Activated gamma-delta T cell treated with Interleukin-2 at 50 U/mL for 16 hours (primary cell): ENCODE measurements at regions not wholly inside any gene's neighbourhood (a gene's known extent, or its start where the extent isn't known, plus 50 kb on each side); places are given as distances from the start of the nearest gene placed in this dataset.
"Not testable (repeated sequence)": the region's sequence is repeated elsewhere in the genome, so short reads cannot be mapped to it uniquely, and the experiment has no call there.

Source experiments
- DNase-seq: peaks from one replicate; pipeline ENCODE4 v3.0.0-alpha.2; 2020

GRCh38 chr5:100364757-100365478 lies 170.3 kb upstream of the FAM174A start:
- not testable (repeated sequence) for DNase-seq

- DNase-seq = not testable (repeated sequence)
These were observed 170.8 kb upstream of the FAM174A start for GRCh38 chr5:100364343-100364742.

GRCh38 chr5:100359998-100360397 lies 175.2 kb upstream of the FAM174A start:
- not testable (repeated sequence) for DNase-seq

- DNase-seq = not testable (repeated sequence)
These were observed 188.9 kb upstream of the FAM174A start for GRCh38 chr5:100346269-100346668.

- not testable (repeated sequence) for DNase-seq
These were observed 193.7 kb upstream of the FAM174A start for GRCh38 chr5:100341485-100341884.

- no peak for DNase-seq
These were observed 212.7 kb upstream of the FAM174A start for GRCh38 chr5:100322483-100322882.

- DNase-seq = no peak
These were observed 215.3 kb upstream of the FAM174A start for GRCh38 chr5:100319885-100320284.

GRCh38 chr5:100313657-100314056 lies 221.5 kb upstream of the FAM174A start:
- DNase-seq = no peak

- no peak for DNase-seq
These were observed 223.4 kb upstream of the FAM174A start for GRCh38 chr5:100311806-100312205.

GRCh38 chr5:100306000-100306399 lies 229.2 kb upstream of the FAM174A start:
- DNase-seq = no peak

GRCh38 chr5:100303216-100303615 lies 232.0 kb upstream of the FAM174A start:
- no peak for DNase-seq

- DNase-seq = no peak
These were observed 235.9 kb upstream of the FAM174A start for GRCh38 chr5:100299261-100299660.

GRCh38 chr5:100276071-100276470 lies 259.1 kb upstream of the FAM174A start:
- no peak for DNase-seq

GRCh38 chr5:100275631-100276030 lies 259.5 kb upstream of the FAM174A start:
- no peak for DNase-seq

- DNase-seq = no peak
These were observed 261.2 kb upstream of the FAM174A start for GRCh38 chr5:100273846-100274580.

GRCh38 chr5:100270023-100270771 lies 265.0 kb upstream of the FAM174A start:
- DNase-seq = no peak

- no peak for DNase-seq
These were observed 274.2 kb upstream of the FAM174A start for GRCh38 chr5:100260968-100261367.

GRCh38 chr5:100252944-100253343 lies 282.2 kb upstream of the FAM174A start:
- DNase-seq = no peak

GRCh38 chr5:100252037-100252436 lies 283.1 kb upstream of the FAM174A start:
- no peak for DNase-seq

- no peak for DNase-seq
These were observed 285.3 kb upstream of the FAM174A start for GRCh38 chr5:100249884-100250269.

- no peak for DNase-seq
These were observed 285.8 kb upstream of the FAM174A start for GRCh38 chr5:100249211-100249883.

GRCh38 chr5:100232736-100233135 lies 302.4 kb upstream of the FAM174A start:
- no peak for DNase-seq

GRCh38 chr5:100188778-100189177 lies 346.4 kb upstream of the FAM174A start:
- no peak for DNase-seq
